GM23248 (cell line): ENCODE measurements at regions not wholly inside any gene's neighbourhood (a gene's known extent, or its start where the extent isn't known, plus 50 kb on each side); places are given as distances from the start of the nearest gene placed in this dataset.

ENCODE experiments used
- DNase-seq: peaks from one replicate; pipeline ENCODE4 v3.0.0-alpha.2; 2015
- H2AFZ ChIP-seq: fragments of 200-600 bp; sonication (generic); 2 replicates; pipeline ENCODE4 v1.6.1; 2016; ENCODE audit warnings: antibody characterized with exemption
- H3F3A ChIP-seq: fragments of 200-600 bp; sonication (generic); 2 replicates; pipeline ENCODE4 v1.6.1; 2016; ENCODE audit warnings: mild to moderate bottlenecking, antibody characterized with exemption, mixed run types; ENCODE audit not compliant: insufficient read depth
- H3K27ac ChIP-seq: fragments of 200-600 bp; sonication (generic); 2 replicates; pipeline ENCODE4 v1.5.1; 2016; ENCODE audit warnings: mild to moderate bottlenecking
- H3K27me3 ChIP-seq: fragments of 200-600 bp; sonication (generic); replicated peaks from 2 replicates; pipeline ENCODE4 v1.6.1; 2016; ENCODE audit warnings: mild to moderate bottlenecking; ENCODE audit not compliant: insufficient read depth
- H3K36me3 ChIP-seq: fragments of 200-600 bp; sonication (generic); 2 replicates; pipeline ENCODE4 v1.6.1; 2016; ENCODE audit warnings: low read depth, mild to moderate bottlenecking
- H3K4me1 ChIP-seq: fragments of 200-600 bp; sonication (generic); 2 replicates; pipeline ENCODE4 v1.6.1; 2016; ENCODE audit warnings: mild to moderate bottlenecking; ENCODE audit not compliant: insufficient read depth
- H3K4me2 ChIP-seq: fragments of 200-600 bp; sonication (generic); one replicate; pipeline ENCODE4 v1.6.1; 2016; ENCODE audit warnings: mild to moderate bottlenecking; ENCODE audit not compliant: unreplicated experiment
- H3K4me3 ChIP-seq: fragments of 200-600 bp; sonication (generic); 2 replicates; pipeline ENCODE4 v1.5.1; 2016; ENCODE audit warnings: mild to moderate bottlenecking
- H3K79me2 ChIP-seq: fragments of 200-600 bp; sonication (generic); 2 replicates; pipeline ENCODE4 v1.6.1; 2016; ENCODE audit warnings: mild to moderate bottlenecking; ENCODE audit not compliant: insufficient read depth
- H3K9ac ChIP-seq: fragments of 200-600 bp; sonication (generic); 2 replicates; pipeline ENCODE4 v1.6.1; 2016; ENCODE audit warnings: mild to moderate bottlenecking
- H3K9me2 ChIP-seq: fragments of 200-600 bp; sonication (generic); 2 replicates; pipeline ENCODE4 v1.6.1; 2016; ENCODE audit warnings: mixed run types, mild to moderate bottlenecking, moderate library complexity; ENCODE audit not compliant: insufficient read depth
- H3K9me3 ChIP-seq: fragments of 200-600 bp; sonication (generic); one replicate; pipeline ENCODE4 v1.6.1; 2017; ENCODE audit warnings: low read depth
- H4K20me1 ChIP-seq: fragments of 200-600 bp; sonication (generic); 2 replicates; pipeline ENCODE4 v1.6.0; 2016; ENCODE audit not compliant: insufficient read depth
- EZH2 ChIP-seq: fragments of 200-600 bp; sonication (generic); IDR thresholded peaks from 2 replicates; pipeline ENCODE4 v1.6.1; 2018; ENCODE audit warnings: antibody characterized with exemption, mild to moderate bottlenecking; ENCODE audit not compliant: insufficient read depth, poor library complexity, severe bottlenecking
- EZH2phosphoT487 ChIP-seq: fragments of 200-600 bp; sonication (generic); IDR thresholded peaks from 2 replicates; pipeline ENCODE4 v1.6.1; 2018; ENCODE audit warnings: antibody characterized with exemption, moderate library complexity, mild to moderate bottlenecking, low read depth; ENCODE audit not compliant: insufficient read depth
- WGBS, 2 experiments: methylation state at CpG; one replicate each; pipeline ENCODE4 v1.1.6; 2015 to 2017; ENCODE audit warnings: low lambda C conversion rate in 2 of 2, low coverage in 1 of 2; ENCODE audit errors: missing lambda C conversion rate in 2 of 2; 5-methylcytosine and 5-hydroxymethylcytosine counted together
- in situ Hi-C: fragments of 300-500 bp; cut with MboI; formaldehyde crosslinking; loops from 2 replicates; pipeline ENCODE4 v1.15.0; 2020

- Histone ChIP-seq H3K4me1 (no peaks in the 10 kb centered on the region), H3K27me3 (no peaks in the 10 kb centered on the region), H4K20me1 (no peaks in the 10 kb centered on the region), H2AFZ (no peak overlapping the region), H3K9ac (no peak overlapping the region), H3K27ac (no peak overlapping the region), H3K4me3 (no peak overlapping the region), H3K4me2 (no peak overlapping the region), H3K9me2 (no peaks in the 10 kb centered on the region), H3K36me3 (no peaks in the 10 kb centered on the region), H3F3A (no peaks in the 10 kb centered on the region), H3K9me3 (no peaks in the 10 kb centered on the region), H3K79me2 (no peaks in the 10 kb centered on the region)
- TF ChIP-seq EZH2phosphoT487 (no peak), EZH2 (no peak)
- 0 to 4% methylated on average over 3 of the region's 3 CpGs for WGBS, 2 experiments
- no peak for DNase-seq
- in situ Hi-C loops: no loop called here
Observed at GRCh38 chr1:91124989-91125417, 103.2 kb upstream of the ZNF644 start.

- Histone ChIP-seq H3K9me2 (no peaks in the 10 kb centered on the region), H3K27ac (no peak overlapping the region), H3K79me2 (no peaks in the 10 kb centered on the region), H3K27me3 (no peaks in the 10 kb centered on the region), H3K4me1 (no peaks in the 10 kb centered on the region), H3K36me3 (no peaks in the 10 kb centered on the region), H3K9ac (no peak overlapping the region), H3K4me3 (no peak overlapping the region), H3K9me3 (no peaks in the 10 kb centered on the region), H4K20me1 (no peaks in the 10 kb centered on the region), H3F3A (no peaks in the 10 kb centered on the region), H3K4me2 (no peak overlapping the region), H2AFZ (no peak overlapping the region)
- WGBS, 2 experiments: 39 to 47% methylated on average over 6 of the region's 6 CpGs
- TF ChIP-seq EZH2phosphoT487 (no peak), EZH2 (no peak)
- DNase-seq: no peak
- in situ Hi-C loops: no loop called here
Observed at GRCh38 chr1:91124290-91124985, 102.6 kb upstream of the ZNF644 start.

GRCh38 chr1:91123773-91124172 is 101.9 kb upstream of the ZNF644 start:
- in situ Hi-C loops: no loop called here
- no peak for TF ChIP-seq EZH2phosphoT487
- TF ChIP-seq EZH2: no peak
- no peak overlapping the region for H3K9ac ChIP-seq
- no peak overlapping the region for H2AFZ ChIP-seq
- H3K4me2 ChIP-seq: no peak overlapping the region
- H3K36me3 ChIP-seq: no peaks in the 10 kb centered on the region
- H3K4me1 ChIP-seq: no peaks in the 10 kb centered on the region
- H3K4me3 ChIP-seq: no peak overlapping the region
- DNase-seq: no peak
- no peak overlapping the region for H3K27ac ChIP-seq
- H3K9me3 ChIP-seq: no peaks in the 10 kb centered on the region
- no peaks in the 10 kb centered on the region for H4K20me1 ChIP-seq
- 28 to 29% methylated on average over 4 of the region's 4 CpGs for WGBS, 2 experiments
- H3K9me2 ChIP-seq: no peaks in the 10 kb centered on the region
- H3K27me3 ChIP-seq: no peaks in the 10 kb centered on the region
- H3F3A ChIP-seq: no peaks in the 10 kb centered on the region
- no peaks in the 10 kb centered on the region for H3K79me2 ChIP-seq

DNA sequence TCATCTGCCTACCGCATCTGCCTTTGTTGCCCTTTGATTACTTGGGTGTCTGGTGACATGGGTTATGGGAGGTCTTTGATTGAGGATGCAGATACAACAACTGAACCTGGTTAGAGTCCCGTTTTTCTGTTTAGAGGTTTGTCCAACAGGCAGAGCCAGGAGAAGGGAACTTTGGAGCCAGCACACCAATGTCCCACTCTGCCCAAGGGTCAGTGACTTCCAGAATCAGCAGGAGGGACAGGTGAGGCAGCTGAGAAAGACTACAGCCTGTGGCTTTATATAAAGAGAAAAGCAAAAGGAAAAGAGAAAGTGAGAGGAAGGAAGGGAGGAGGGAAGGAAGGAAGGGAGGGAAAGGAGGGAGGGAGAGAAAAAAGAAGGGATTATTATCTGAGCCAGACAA is 101.5 kb upstream of the ZNF644 start:
- H3K4me2 ChIP-seq: no peak overlapping the region
- DNase-seq: no peak
- H3K79me2 ChIP-seq: no peaks in the 10 kb centered on the region
- no peaks in the 10 kb centered on the region for H3K9me2 ChIP-seq
- H2AFZ ChIP-seq: no peak overlapping the region
- H3K27me3 ChIP-seq: no peaks in the 10 kb centered on the region
- H3K27ac ChIP-seq: no peak overlapping the region
- TF ChIP-seq EZH2phosphoT487: no peak
- no peaks in the 10 kb centered on the region for H3K9me3 ChIP-seq
- in situ Hi-C loops: no loop called here
- no peaks in the 10 kb centered on the region for H3K36me3 ChIP-seq
- H3K9ac ChIP-seq: no peak overlapping the region
- no peak overlapping the region for H3K4me3 ChIP-seq
- WGBS, 2 experiments: 24 to 27% methylated on average over 2 of the region's 2 CpGs
- H3K4me1 ChIP-seq: no peaks in the 10 kb centered on the region
- H3F3A ChIP-seq: no peaks in the 10 kb centered on the region
- H4K20me1 ChIP-seq: no peaks in the 10 kb centered on the region
